Astrocyte (in vitro differentiated cells and primary cell): ENCODE measurements at regions not wholly inside any gene's neighbourhood (a gene's known extent, or its start where the extent isn't known, plus 50 kb on each side); places are given as distances from the start of the nearest gene placed in this dataset.

ENCODE experiments used
- DNase-seq: peaks from one replicate; pipeline ENCODE4 v3.0.0-alpha.2; 2010; ENCODE audit warnings: low read depth
- FAIRE-seq: peaks from 2 replicates; lab custom pipeline; 2011; peaks lifted over from hg19 to GRCh38; lab: Jason Lieb, UNC
- H2AFZ ChIP-seq: 2 replicates; pipeline ENCODE4 v1.6.0; 2012; ENCODE audit warnings: low read depth, low read length, inconsistent platforms
- H3K27ac ChIP-seq: 2 replicates; pipeline ENCODE4 v1.5.1; 2011; ENCODE audit warnings: low read depth, low read length, inconsistent platforms
- H3K27me3 ChIP-seq: 2 replicates; pipeline ENCODE4 v1.6.0; 2011; ENCODE audit warnings: low read length, inconsistent platforms; ENCODE audit not compliant: insufficient read depth
- H3K36me3 ChIP-seq: 2 replicates; pipeline ENCODE4 v1.5.1; 2011; ENCODE audit warnings: low read length, inconsistent platforms; ENCODE audit not compliant: insufficient read depth
- H3K4me1 ChIP-seq: 2 replicates; pipeline ENCODE4 v1.5.1; 2011; ENCODE audit warnings: low read length, inconsistent platforms; ENCODE audit not compliant: insufficient read depth
- H3K4me2 ChIP-seq: 2 replicates; pipeline ENCODE4 v1.6.0; 2012; ENCODE audit warnings: low read length, inconsistent platforms
- H3K4me3 ChIP-seq: 2 replicates; pipeline ENCODE4 v1.5.1; 2011; ENCODE audit warnings: low read depth, mild to moderate bottlenecking, low read length, inconsistent platforms; ENCODE audit not compliant: insufficient read depth
- H3K79me2 ChIP-seq: 2 replicates; pipeline ENCODE4 v1.6.0; 2012; ENCODE audit warnings: mild to moderate bottlenecking, low read length, inconsistent platforms; ENCODE audit not compliant: insufficient read depth
- H3K9ac ChIP-seq: 2 replicates; pipeline ENCODE4 v1.6.0; 2012; ENCODE audit warnings: mild to moderate bottlenecking, low read length, inconsistent platforms
- H3K9me3 ChIP-seq: 2 replicates; pipeline ENCODE4 v1.5.1; 2012; ENCODE audit warnings: low read depth, mild to moderate bottlenecking, low read length, inconsistent platforms; ENCODE audit not compliant: insufficient read depth
- H4K20me1 ChIP-seq: 2 replicates; pipeline ENCODE4 v1.6.0; 2012; ENCODE audit warnings: low read length, inconsistent platforms; ENCODE audit not compliant: insufficient read depth
- H3K27ac Mint-ChIP-seq: one replicate; pipeline ENCODE4 v1.8.0; 2021; ENCODE audit warnings: mild to moderate bottlenecking, mixed read lengths; ENCODE audit not compliant: unreplicated experiment
- H3K27me3 Mint-ChIP-seq: one replicate; pipeline ENCODE4 v1.8.0; 2021; ENCODE audit warnings: low read depth, mixed read lengths; ENCODE audit not compliant: unreplicated experiment
- H3K36me3 Mint-ChIP-seq: one replicate; pipeline ENCODE4 v1.8.0; 2021; ENCODE audit warnings: low read depth, mixed read lengths; ENCODE audit not compliant: unreplicated experiment
- H3K4me1 Mint-ChIP-seq: one replicate; pipeline ENCODE4 v1.8.0; 2021; ENCODE audit warnings: low read depth, mixed read lengths; ENCODE audit not compliant: unreplicated experiment
- H3K4me3 Mint-ChIP-seq: one replicate; pipeline ENCODE4 v1.8.0; 2021; ENCODE audit warnings: mild to moderate bottlenecking, moderate library complexity, mixed read lengths; ENCODE audit not compliant: unreplicated experiment
- H3K9me3 Mint-ChIP-seq: one replicate; pipeline ENCODE4 v1.8.0; 2021; ENCODE audit warnings: mild to moderate bottlenecking, mixed read lengths; ENCODE audit not compliant: unreplicated experiment
- CTCF ChIP-seq: IDR thresholded peaks from 2 replicates; pipeline ENCODE4 v1.5.1; 2011; ENCODE audit warnings: low read depth, mild to moderate bottlenecking, inconsistent platforms, low read length, moderate library complexity; ENCODE audit not compliant: insufficient read depth
- EZH2 ChIP-seq: IDR thresholded peaks from 2 replicates; pipeline ENCODE4 v1.6.1; 2012; ENCODE audit warnings: mild to moderate bottlenecking, low read length, inconsistent platforms; ENCODE audit not compliant: insufficient read depth

- no peaks in the 10 kb centered on the region for H4K20me1 ChIP-seq
- no peak overlapping the region for H3K27ac ChIP-seq
- Mint-ChIP-seq H3K4me3 (no peak overlapping the region), H3K4me1 (no peaks in the 10 kb centered on the region), H3K27ac (no peak overlapping the region), H3K9me3 (no peaks in the 10 kb centered on the region), H3K36me3 (no peaks in the 10 kb centered on the region), H3K27me3 (no peaks in the 10 kb centered on the region)
- H3K4me2 ChIP-seq = no peak overlapping the region
- H3K4me1 ChIP-seq = no peaks in the 10 kb centered on the region
- H3K36me3 ChIP-seq = no peaks in the 10 kb centered on the region
- no peak overlapping the region for H3K9ac ChIP-seq
- no peaks in the 10 kb centered on the region for H3K79me2 ChIP-seq
- no peaks in the 10 kb centered on the region for H3K27me3 ChIP-seq
- FAIRE-seq (no peak), DNase-seq (no peak)
- H2AFZ ChIP-seq = no peak overlapping the region
- no peak overlapping the region for H3K4me3 ChIP-seq
- TF ChIP-seq EZH2 (no peak), CTCF (no peak)
- H3K9me3 ChIP-seq = no peaks in the 10 kb centered on the region
Observed at GRCh38 chr2:52074130-52074719, 1042.3 kb upstream of the NRXN1 start.

GRCh38 chr2:52072949-52073348 is 1041.0 kb upstream of the NRXN1 start:
- H3K9me3 ChIP-seq = no peaks in the 10 kb centered on the region
- no peaks in the 10 kb centered on the region for H4K20me1 ChIP-seq
- DNase-seq (no peak), FAIRE-seq (no peak)
- Mint-ChIP-seq H3K27ac (no peak overlapping the region), H3K4me1 (no peaks in the 10 kb centered on the region), H3K9me3 (no peaks in the 10 kb centered on the region), H3K27me3 (no peaks in the 10 kb centered on the region), H3K4me3 (no peak overlapping the region), H3K36me3 (no peaks in the 10 kb centered on the region)
- no peaks in the 10 kb centered on the region for H3K27me3 ChIP-seq
- H3K79me2 ChIP-seq = no peaks in the 10 kb centered on the region
- H3K27ac ChIP-seq = no peak overlapping the region
- H2AFZ ChIP-seq = no peak overlapping the region
- no peaks in the 10 kb centered on the region for H3K4me1 ChIP-seq
- H3K4me2 ChIP-seq = no peak overlapping the region
- H3K9ac ChIP-seq = no peak overlapping the region
- H3K36me3 ChIP-seq = no peaks in the 10 kb centered on the region
- H3K4me3 ChIP-seq = no peak overlapping the region
- TF ChIP-seq CTCF (no peak), EZH2 (no peak)

GRCh38 chr2:52070665-52071064 is 1038.7 kb upstream of the NRXN1 start:
- Histone ChIP-seq H3K4me2 (no peak overlapping the region), H3K4me1 (no peaks in the 10 kb centered on the region), H3K9me3 (no peaks in the 10 kb centered on the region), H3K9ac (no peak overlapping the region), H4K20me1 (no peaks in the 10 kb centered on the region), H3K79me2 (no peaks in the 10 kb centered on the region), H3K36me3 (no peaks in the 10 kb centered on the region), H2AFZ (no peak overlapping the region), H3K27ac (no peak overlapping the region), H3K4me3 (no peak overlapping the region), H3K27me3 (no peaks in the 10 kb centered on the region)
- no peaks in the 10 kb centered on the region for H3K4me1 Mint-ChIP-seq
- TF ChIP-seq CTCF = no peak
- TF ChIP-seq EZH2 = no peak
- no peaks in the 10 kb centered on the region for H3K9me3 Mint-ChIP-seq
- H3K27me3 Mint-ChIP-seq = no peaks in the 10 kb centered on the region
- H3K4me3 Mint-ChIP-seq = no peak overlapping the region
- FAIRE-seq (no peak), DNase-seq (no peak)
- H3K27ac Mint-ChIP-seq = no peak overlapping the region
- H3K36me3 Mint-ChIP-seq = no peaks in the 10 kb centered on the region
